GM19328 (cell line): ENCODE measurements at regions not wholly inside any gene's neighbourhood (a gene's known extent, or its start where the extent isn't known, plus 50 kb on each side); places are given as distances from the start of the nearest gene placed in this dataset.
A peak's percentile ranks its signal among the peaks of the same experiment; 100 is the strongest.

ENCODE experiments used
- ATAC-seq: cut with Tn5 transposase; IDR thresholded peaks from one replicate; pipeline ENCODE4 v1.9.1; 2021; ENCODE audit warnings: mild to moderate bottlenecking, moderate library complexity; ENCODE audit not compliant: unreplicated experiment

GRCh38 chr3:180282386-180282785 is 245.6 kb upstream of the PEX5L start:
- no peak for ATAC-seq

- ATAC-seq, result no peak
Observed at GRCh38 chr3:180283251-180283650, 246.5 kb upstream of the PEX5L start.

GRCh38 chr3:180284331-180285110 is 247.8 kb upstream of the PEX5L start:
- ATAC-seq, result no peak

- no peak for ATAC-seq
Observed at GRCh38 chr3:180287703-180288102, 251.0 kb upstream of the PEX5L start.

- no peak for ATAC-seq
Observed at GRCh38 chr3:180288816-180289215, 252.1 kb upstream of the PEX5L start.

- ATAC-seq, result no peak
Observed at GRCh38 chr3:180290300-180290699, 253.6 kb upstream of the PEX5L start.

GRCh38 chr3:180294282-180295027 is 257.7 kb upstream of the PEX5L start:
- no peak for ATAC-seq

GRCh38 chr3:180295811-180296210 is 259.1 kb upstream of the PEX5L start:
- no peak for ATAC-seq

- no peak for ATAC-seq
Observed at GRCh38 chr3:180296971-180297370, 260.2 kb upstream of the PEX5L start.

- no peak for ATAC-seq
Observed at GRCh38 chr3:180306155-180306554, 269.4 kb upstream of the PEX5L start.

- no peak for ATAC-seq
Observed at GRCh38 chr3:180306691-180307090, 270.0 kb upstream of the PEX5L start.

GRCh38 chr3:180311242-180311641 is 274.5 kb upstream of the PEX5L start:
- no peak for ATAC-seq

GRCh38 chr3:180316321-180316720 is 279.6 kb upstream of the PEX5L start:
- ATAC-seq, result no peak

- ATAC-seq, result no peak
Observed at GRCh38 chr3:180319461-180319860, 282.5 kb upstream of the TTC14 start.

GRCh38 chr3:180320631-180321030 is 281.3 kb upstream of the TTC14 start:
- ATAC-seq, result no peak

GRCh38 chr3:180321534-180321933 is 280.4 kb upstream of the TTC14 start:
- no peak for ATAC-seq

GRCh38 chr3:180322829-180323228 is 279.1 kb upstream of the TTC14 start:
- no peak for ATAC-seq

- no peak for ATAC-seq
Observed at GRCh38 chr3:180324791-180325190, 277.2 kb upstream of the TTC14 start.

GRCh38 chr3:180325533-180325932 is 276.4 kb upstream of the TTC14 start:
- ATAC-seq, result no peak

GRCh38 chr3:180325958-180326357 is 276.0 kb upstream of the TTC14 start:
- no peak for ATAC-seq

GRCh38 chr3:180329187-180329586 is 272.8 kb upstream of the TTC14 start:
- ATAC-seq, result peak; percentile 56

GRCh38 chr3:180329847-180330246 is 272.1 kb upstream of the TTC14 start:
- no peak for ATAC-seq
